Endodermal cell (in vitro differentiated cells): ENCODE measurements at regions not wholly inside any gene's neighbourhood (a gene's known extent, or its start where the extent isn't known, plus 50 kb on each side); places are given as distances from the start of the nearest gene placed in this dataset.

Experiments used
- DNase-seq: peaks from one replicate; pipeline ENCODE4 v3.0.0-alpha.2; 2017
- H3K27ac ChIP-seq: 2 replicates; pipeline ENCODE4 v1.5.1; 2013; ENCODE audit warnings: mild to moderate bottlenecking, low read depth, low read length, moderate library complexity
- H3K27me3 ChIP-seq: 2 replicates; pipeline ENCODE4 v1.6.1; 2013; ENCODE audit warnings: mild to moderate bottlenecking, low read length, moderate library complexity; ENCODE audit not compliant: insufficient read depth, control insufficient read depth, poor library complexity, severe bottlenecking
- H3K36me3 ChIP-seq: 2 replicates; pipeline ENCODE4 v1.7.0; 2013; ENCODE audit warnings: mild to moderate bottlenecking, low read length, moderate library complexity; ENCODE audit not compliant: control insufficient read depth, insufficient read depth
- H3K4me1 ChIP-seq: one replicate; pipeline ENCODE4 v1.7.0; 2013; ENCODE audit warnings: low read length; ENCODE audit not compliant: control insufficient read depth, insufficient read depth
- H3K4me3 ChIP-seq: 2 replicates; pipeline ENCODE4 v1.5.1; 2013; ENCODE audit warnings: mild to moderate bottlenecking, low read length, moderate library complexity
- H3K9ac ChIP-seq: 2 replicates; pipeline ENCODE4 v1.6.1; 2013; ENCODE audit warnings: mild to moderate bottlenecking, low read length, moderate library complexity; ENCODE audit not compliant: poor library complexity, severe bottlenecking; ENCODE audit errors: extremely low read depth
- H3K9me3 ChIP-seq: 2 replicates; pipeline ENCODE4 v1.6.1; 2013; ENCODE audit warnings: mild to moderate bottlenecking, low read length, moderate library complexity; ENCODE audit not compliant: control insufficient read depth
- H3K27ac Mint-ChIP-seq: 2 replicates; pipeline ENCODE4 v1.8.0; 2020; ENCODE audit warnings: mixed read lengths
- H3K27me3 Mint-ChIP-seq: 2 replicates; pipeline ENCODE4 v1.8.0; 2021; ENCODE audit warnings: mild to moderate bottlenecking, mixed read lengths; ENCODE audit not compliant: insufficient read depth
- H3K36me3 Mint-ChIP-seq: 2 replicates; pipeline ENCODE4 v1.8.0; 2020; ENCODE audit warnings: low read depth, mixed read lengths
- H3K4me1 Mint-ChIP-seq: 2 replicates; pipeline ENCODE4 v1.8.0; 2020; ENCODE audit warnings: mixed read lengths
- H3K4me3 Mint-ChIP-seq: 2 replicates; pipeline ENCODE4 v1.8.0; 2020; ENCODE audit warnings: mild to moderate bottlenecking, moderate library complexity, mixed read lengths
- H3K9me3 Mint-ChIP-seq: 2 replicates; pipeline ENCODE4 v1.8.0; 2020; ENCODE audit warnings: mild to moderate bottlenecking, mixed read lengths
- WGBS, 2 experiments: methylation state at CpG; one replicate each; pipeline versions ENCODE4 v1.1.5 to v1.1.7; 2013; ENCODE audit warnings: missing lambda C conversion rate in 2 of 2, mixed read lengths in 1 of 2; ENCODE audit not compliant: insufficient coverage in 1 of 2, insufficient read length in 1 of 2; 5-methylcytosine and 5-hydroxymethylcytosine counted together
- TF ChIP-seq, protein P1 (sequence below): fragments of 200-600 bp; sonication (generic); conservative IDR thresholded peaks from 2 replicates; pipeline ENCODE4 v1.5.0; 2021; ENCODE audit warnings: antibody characterized with exemption, mild to moderate bottlenecking

DNA sequence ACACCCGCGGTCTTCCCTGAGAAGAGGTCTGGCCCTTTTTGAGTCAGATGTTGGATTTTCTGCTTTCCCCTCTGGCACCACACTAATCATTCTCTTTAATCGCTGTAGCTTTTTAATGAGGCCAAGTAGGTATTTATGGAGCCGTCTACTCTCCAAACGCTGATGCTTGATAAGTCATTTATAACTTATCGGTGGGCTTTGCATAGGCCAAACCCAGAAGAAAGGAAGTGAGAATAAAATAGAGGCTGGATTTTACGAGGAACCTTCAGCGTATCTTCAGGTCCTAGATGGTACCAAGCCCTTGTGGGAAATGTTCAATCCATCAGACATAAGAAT, 142.5 kb upstream of the CTAGE1 start:
- Histone ChIP-seq H3K4me1 (peaks cover 19% of the 10 kb centered on the region), H3K27ac (no peak overlapping the region), H3K9me3 (no peaks in the 10 kb centered on the region), H3K9ac (no peak overlapping the region), H3K4me3 (peak overlapping the region; percentile 79), H3K36me3 (no peaks in the 10 kb centered on the region), H3K27me3 (peaks cover 15% of the 10 kb centered on the region)
- TF ChIP-seq, protein P1, sequence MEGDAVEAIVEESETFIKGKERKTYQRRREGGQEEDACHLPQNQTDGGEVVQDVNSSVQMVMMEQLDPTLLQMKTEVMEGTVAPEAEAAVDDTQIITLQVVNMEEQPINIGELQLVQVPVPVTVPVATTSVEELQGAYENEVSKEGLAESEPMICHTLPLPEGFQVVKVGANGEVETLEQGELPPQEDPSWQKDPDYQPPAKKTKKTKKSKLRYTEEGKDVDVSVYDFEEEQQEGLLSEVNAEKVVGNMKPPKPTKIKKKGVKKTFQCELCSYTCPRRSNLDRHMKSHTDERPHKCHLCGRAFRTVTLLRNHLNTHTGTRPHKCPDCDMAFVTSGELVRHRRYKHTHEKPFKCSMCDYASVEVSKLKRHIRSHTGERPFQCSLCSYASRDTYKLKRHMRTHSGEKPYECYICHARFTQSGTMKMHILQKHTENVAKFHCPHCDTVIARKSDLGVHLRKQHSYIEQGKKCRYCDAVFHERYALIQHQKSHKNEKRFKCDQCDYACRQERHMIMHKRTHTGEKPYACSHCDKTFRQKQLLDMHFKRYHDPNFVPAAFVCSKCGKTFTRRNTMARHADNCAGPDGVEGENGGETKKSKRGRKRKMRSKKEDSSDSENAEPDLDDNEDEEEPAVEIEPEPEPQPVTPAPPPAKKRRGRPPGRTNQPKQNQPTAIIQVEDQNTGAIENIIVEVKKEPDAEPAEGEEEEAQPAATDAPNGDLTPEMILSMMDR, result no peak
- H3K36me3 Mint-ChIP-seq, result no peaks in the 10 kb centered on the region
- WGBS, 2 experiments, result 39 to 53% methylated on average over 6 to 8 of the region's 8 CpGs
- no peaks in the 10 kb centered on the region for H3K9me3 Mint-ChIP-seq
- no peak for DNase-seq
- peaks cover 39% of the 10 kb centered on the region for H3K4me1 Mint-ChIP-seq
- no peak overlapping the region for H3K27ac Mint-ChIP-seq
- peaks cover 40% of the 10 kb centered on the region for H3K27me3 Mint-ChIP-seq
- peak overlapping the region; percentile 67 for H3K4me3 Mint-ChIP-seq

DNA sequence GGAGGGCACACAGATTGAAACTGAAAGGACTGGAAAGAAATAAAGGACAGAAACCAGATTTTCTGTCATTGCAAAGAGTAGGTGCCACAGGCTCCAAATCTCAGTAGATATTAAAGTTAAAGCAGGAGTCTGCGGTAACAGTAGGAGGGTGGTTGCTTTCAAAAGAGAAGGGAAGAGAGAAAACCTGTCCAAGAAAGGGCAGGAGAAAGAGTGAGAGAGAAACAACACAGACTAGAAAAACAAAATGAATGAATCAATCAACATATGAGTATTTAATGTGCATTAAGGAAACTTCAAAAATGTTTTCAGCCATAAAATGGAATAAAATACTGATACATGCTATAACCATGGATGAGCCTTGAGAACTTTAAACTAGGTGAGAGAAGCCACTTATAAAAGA, 143.1 kb upstream of the CTAGE1 start:
- peaks cover 39% of the 10 kb centered on the region for H3K4me1 Mint-ChIP-seq
- peaks cover 15% of the 10 kb centered on the region for H3K4me1 ChIP-seq
- H3K4me3 ChIP-seq, result no peak overlapping the region
- peaks cover 42% of the 10 kb centered on the region for H3K27me3 Mint-ChIP-seq
- H3K4me3 Mint-ChIP-seq, result no peak overlapping the region
- no peak for DNase-seq
- H3K27ac Mint-ChIP-seq, result no peak overlapping the region
- no peaks in the 10 kb centered on the region for H3K9me3 Mint-ChIP-seq
- H3K9ac ChIP-seq, result no peak overlapping the region
- TF ChIP-seq, protein P1, result no peak
- no peak overlapping the region for H3K27ac ChIP-seq
- no peaks in the 10 kb centered on the region for H3K9me3 ChIP-seq
- H3K36me3 Mint-ChIP-seq, result no peaks in the 10 kb centered on the region
- peaks cover 15% of the 10 kb centered on the region for H3K27me3 ChIP-seq
- 79 to 100% methylated on average over 1 of the region's 1 CpG for WGBS, 2 experiments
- no peaks in the 10 kb centered on the region for H3K36me3 ChIP-seq

DNA sequence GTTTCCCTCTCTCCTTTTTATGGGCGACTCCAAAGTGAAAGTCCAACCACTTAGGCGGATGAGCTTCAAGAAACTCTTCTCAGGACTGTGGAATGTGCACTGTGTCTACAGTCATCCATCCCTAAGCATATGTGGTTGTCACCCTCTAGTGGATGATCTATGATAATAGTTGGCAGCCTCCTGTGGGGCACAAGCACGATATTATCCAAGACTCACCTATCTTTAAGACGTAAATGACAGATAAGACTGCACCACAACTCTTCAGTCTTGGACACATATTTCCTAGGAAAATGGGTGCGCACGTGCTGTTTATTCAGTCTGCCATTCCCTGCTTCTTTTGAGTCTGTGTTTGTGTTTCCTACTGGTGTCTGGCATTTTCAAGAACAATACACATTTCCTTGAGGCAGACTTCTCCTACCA, 145.5 kb upstream of the CTAGE1 start:
- 44 to 61% methylated on average over 4 to 6 of the region's 6 CpGs for WGBS, 2 experiments
- Histone ChIP-seq H3K9me3 (no peaks in the 10 kb centered on the region), H3K27ac (no peak overlapping the region), H3K9ac (no peak overlapping the region), H3K27me3 (peaks cover 15% of the 10 kb centered on the region), H3K36me3 (no peaks in the 10 kb centered on the region), H3K4me3 (no peak overlapping the region), H3K4me1 (peaks cover 5% of the 10 kb centered on the region)
- Mint-ChIP-seq H3K4me3 (no peak overlapping the region), H3K4me1 (peaks cover 19% of the 10 kb centered on the region), H3K36me3 (no peaks in the 10 kb centered on the region), H3K27ac (no peak overlapping the region), H3K27me3 (peaks cover 45% of the 10 kb centered on the region), H3K9me3 (no peaks in the 10 kb centered on the region)
- TF ChIP-seq, protein P1, result peak; percentile 85
- DNase-seq, result peak; percentile 56
